NCI-H82 treated with DMSO at 0.1 percent for 48 hours (cell line): ENCODE measurements at regions not wholly inside any gene's neighbourhood (a gene's known extent, or its start where the extent isn't known, plus 50 kb on each side); places are given as distances from the start of the nearest gene placed in this dataset.

Experiments
- DNase-seq: peaks from one replicate; lab custom pipeline; 2025; ENCODE audit not compliant: unreplicated experiment; lab: John Stamatoyannopoulos, UW

DNA sequence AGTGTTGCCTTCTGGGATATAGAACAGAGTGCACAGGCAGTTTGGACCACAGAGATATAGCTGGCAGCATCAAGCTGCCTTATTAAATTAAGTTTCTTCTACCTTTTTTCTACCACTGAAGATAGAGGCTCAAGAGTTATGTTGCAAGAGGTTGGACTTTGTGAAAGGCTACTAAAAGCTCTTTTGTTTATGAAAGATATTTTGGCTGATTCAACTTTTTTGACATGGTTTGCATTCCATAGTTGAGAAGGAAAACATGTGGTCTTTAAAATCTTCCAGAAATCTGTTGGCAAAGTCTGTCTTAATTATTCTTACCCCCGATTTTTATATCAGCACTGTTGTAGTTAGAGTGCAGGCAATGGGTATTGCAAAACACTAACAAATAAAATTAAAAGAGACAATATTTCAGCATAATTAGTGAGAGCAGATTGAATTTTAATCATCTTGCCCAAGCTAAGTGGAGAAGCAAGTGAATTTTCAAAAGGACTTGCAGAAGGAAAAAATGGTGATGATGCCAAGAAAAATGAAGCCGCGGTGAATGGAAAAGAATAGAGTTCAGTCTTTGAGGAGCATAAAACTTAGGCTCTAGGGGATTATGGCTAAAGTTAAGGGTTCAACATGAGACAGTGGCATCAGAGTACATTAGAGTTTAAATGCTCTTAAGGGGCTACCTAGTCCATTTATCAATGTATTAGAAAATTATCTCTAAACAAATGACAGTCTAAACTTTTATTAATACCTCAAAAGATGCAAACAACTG is 450.9 kb upstream of the CNTNAP2 start:
- DNase-seq: no peak

DNA sequence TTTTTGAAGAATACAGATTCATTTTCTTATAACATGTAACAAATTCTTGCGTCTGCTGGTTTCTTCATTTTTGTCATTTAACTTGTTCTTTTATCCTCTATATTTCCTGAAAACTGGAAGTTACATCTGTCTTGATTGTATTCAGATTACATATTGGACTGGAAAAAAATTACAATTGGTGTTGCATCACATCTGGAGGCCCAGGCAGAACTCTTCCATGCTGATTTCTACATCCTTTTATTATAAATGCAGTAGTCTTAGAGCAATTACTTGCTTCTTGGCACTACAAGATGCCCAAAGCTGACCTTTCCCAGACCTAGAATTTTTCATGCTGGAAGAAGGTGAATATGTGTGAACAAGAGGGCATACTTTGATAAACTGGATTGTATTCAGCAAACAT is 460.9 kb upstream of the CNTNAP2 start:
- DNase-seq: no peak

DNA sequence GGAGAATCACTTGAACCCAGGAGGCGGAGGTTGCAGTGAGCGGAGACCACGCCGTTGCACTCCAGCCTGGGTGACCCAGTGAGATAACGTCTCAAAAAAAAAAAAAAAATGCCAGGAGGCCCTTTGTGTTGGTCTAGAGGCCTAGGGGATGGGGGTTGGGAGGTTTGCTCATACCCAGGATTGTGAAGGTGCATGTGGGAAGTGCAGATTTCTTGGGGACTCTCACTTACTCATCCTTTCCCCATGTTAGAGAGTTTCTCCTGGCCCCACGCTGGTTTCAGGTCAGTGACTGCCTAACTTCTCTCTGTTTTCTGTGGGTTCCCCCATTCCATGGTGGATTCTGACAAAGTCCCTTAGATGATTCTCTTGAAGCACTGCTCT is 471.5 kb upstream of the CNTNAP2 start:
- DNase-seq: no peak

DNA sequence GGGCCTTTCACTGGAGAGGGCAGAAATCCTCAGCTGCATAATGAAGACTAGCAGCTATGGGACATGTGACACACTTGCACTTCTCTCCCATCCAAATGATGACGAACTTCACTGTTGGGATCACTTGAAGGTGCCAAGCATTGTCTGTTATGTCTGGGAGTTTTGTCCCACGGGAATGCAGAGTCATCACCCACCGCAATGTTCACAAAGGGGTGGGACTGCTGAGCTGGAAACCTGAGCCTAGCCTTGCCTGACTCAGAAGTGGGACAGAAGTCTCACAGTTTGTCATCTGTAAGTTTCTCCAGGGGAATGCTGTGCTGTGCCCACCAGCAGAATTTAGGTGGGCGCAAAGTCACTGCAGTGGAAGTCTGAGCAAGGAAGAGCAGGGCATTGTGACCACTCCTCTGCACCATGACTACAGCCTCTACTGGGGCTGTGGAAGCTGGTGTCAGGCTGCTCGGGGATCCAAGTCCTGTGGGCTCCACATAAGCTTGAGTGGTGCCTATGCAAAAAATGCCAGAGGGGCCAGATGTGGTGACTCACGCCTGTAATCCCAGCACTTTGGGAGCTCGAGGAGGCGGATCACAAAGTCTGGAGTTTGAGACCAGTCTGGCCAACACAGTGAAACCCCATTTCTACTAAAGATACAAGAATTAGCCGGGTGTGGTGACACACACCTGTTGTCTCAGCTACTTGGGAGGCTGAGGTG is 472.0 kb upstream of the CNTNAP2 start:
- no peak for DNase-seq

DNA sequence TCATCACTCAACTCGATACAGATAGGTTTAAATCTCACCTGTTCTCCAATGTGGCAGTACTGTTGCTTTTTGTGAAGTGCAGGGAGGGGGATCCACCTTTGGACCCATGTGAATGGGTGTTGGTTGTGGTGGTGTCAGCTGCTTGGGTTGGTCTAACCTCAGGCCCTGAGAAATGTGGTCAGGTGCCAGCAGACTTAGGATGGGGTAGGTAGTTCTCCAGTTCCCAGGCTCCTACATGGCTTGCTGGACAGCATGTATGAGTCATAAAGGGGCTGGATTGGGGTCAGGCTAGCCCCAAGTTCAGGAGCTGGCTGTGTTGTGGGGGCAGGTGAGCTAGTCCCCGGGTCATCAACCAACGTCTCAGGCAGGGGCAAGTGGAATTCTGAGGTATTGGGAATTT is 472.6 kb upstream of the CNTNAP2 start:
- DNase-seq: no peak

DNA sequence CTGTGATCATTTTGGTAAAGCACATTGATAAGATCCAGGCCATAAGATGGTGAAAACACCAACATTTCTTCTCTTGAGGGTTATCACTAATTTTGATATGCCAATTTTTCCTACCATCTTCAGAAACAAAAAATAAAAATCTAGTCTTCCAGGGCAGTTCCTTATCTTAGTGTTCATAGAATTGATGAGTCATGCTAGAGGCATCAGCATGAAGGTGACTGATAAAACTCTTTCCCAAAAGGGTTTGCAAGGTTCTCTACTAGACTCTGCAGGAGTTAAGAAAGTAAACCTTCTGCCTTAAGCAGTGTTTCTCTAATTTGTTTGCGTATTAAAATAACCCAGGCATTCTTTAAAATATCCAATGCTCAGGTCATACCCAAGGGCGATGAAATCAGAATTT is 483.1 kb upstream of the CNTNAP2 start:
- DNase-seq: no peak

DNA sequence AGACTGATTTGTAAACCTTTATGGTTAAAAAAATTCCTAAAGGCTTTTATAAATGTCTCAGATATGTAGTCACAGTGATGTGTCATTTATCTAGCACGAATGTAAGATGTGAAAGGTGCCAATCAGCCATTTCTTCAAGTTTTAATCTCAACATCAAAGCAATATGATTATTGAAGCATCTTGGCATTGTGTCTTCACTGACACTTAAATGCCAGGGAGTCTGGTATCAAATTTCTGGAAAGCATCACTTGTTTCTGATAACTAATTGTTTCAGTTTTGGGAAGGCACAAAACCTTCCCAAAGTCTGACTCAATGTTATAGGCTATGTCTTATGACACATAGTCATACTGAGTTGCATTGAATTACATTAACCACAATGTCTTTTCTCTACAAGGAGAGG is 492.0 kb upstream of the CNTNAP2 start:
- no peak for DNase-seq

DNA sequence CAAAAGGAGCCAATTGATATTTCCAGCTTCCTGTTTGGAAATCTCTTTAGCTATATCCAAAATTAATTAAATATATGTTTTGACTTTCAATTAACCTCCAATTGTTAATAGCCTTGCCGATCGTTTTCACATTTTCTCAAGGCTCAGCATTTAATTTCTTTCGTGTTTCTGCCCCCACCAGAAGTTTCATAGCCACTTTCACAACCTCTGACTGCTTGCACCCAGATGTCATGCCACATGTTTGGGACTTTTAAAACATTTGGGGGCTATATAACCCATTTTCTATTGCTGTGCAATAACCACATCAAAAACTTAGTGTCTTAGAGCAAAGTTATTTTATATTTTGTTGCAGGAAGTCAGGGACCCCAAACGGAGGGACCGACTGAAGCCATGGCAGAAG is 510.6 kb upstream of the CNTNAP2 start:
- no peak for DNase-seq

DNA sequence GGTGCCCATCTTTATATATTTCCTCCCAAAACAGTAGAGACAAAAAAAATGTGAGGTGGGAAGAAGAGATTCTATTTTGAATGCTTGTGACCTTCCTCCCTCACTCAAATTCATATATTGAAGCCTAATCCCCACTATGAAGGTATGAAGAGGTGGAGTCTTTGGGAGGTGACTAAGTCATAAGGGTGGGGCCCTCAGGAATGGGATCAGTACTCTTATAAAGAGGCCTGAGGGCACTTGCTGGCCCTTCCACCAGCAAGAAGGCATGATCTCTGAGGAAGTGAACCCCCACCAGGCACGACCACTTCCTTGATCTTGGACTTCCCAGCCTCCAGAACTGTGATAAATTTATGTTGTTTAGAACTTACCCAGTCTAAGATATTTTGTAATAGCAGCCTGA is 517.2 kb upstream of the CNTNAP2 start:
- DNase-seq: no peak

DNA sequence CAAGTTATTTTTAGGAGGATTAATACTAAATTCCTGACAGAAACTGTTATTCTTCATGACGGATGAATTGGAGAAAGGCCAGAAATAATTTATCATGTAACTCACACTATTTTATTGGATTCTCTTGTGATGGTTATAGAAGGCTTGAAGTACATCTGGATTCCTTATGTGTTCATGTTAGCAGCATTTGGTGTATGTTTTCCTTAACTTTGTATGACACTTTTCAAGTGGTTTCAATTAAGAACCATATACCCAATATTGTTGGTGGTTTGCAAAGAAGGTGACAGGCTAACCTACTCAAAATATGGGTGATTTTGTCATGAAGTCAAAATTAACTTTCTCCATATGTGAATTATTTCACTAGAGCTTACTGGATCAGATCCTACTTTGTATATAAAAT is 532.2 kb upstream of the CNTNAP2 start:
- DNase-seq: no peak

DNA sequence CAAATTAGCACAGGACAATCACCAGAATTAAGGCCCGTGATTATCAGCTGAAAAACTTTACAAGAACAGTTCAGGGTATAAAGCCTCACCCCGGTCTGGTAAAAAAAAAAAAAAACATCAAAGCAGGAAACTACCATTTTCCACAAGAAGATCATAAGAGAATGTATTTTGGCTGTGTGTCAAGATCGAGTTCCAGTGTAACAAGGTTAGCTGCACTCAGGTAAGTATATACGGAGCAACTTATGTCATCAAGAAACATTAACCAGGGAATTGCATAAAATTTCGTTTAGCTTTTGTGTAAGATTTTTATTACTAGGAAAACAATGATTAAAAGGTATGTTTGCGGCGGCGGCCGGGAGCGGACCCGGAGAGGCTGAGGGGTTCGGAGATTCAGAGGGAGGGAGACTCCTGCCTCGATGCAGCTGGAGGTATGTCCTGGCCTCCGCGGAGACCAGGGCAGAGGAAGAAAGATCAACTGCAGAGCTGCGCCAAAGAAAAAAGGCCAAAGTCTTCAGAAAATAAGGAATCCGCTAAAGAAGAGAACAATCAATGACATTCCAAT is 533.8 kb upstream of the CNTNAP2 start:
- DNase-seq: no peak

DNA sequence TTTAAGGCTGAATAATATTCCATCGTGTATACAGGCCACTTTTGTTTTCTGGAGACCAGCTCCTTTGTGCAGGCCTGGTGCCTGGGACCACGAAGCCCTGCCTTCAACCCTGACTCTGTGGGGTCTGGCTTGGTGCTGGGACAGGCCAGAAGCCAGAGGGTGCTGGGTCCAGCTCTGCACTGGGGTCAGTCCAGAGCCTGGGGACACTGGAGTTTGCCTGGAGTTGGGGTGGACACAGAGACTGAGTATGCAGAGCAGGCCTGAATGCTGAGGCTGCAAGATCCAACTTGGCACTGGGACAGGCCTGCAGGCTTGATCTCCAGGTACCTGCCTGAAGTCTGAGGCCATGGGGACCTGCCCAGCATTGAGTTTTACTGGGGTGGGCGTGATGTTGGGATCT is 558.8 kb upstream of the CNTNAP2 start:
- DNase-seq: no peak

DNA sequence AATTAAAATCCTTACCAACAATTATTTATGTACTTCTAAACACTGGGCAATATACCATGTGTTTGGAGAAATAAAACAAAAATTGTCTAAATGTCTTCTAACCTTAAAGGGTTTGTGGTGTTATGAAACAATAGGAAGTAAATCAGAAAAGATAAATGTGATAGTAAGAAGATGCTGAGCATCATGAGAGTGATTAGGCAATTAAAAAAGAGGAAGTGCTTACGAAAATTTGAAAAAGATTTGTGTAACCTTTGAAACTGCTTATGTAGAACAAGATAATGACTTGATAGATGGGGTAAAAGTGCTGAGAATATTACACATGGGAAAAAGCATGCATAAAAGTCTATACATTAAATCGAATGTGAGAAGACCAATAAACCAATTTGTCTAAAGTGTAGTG is 573.4 kb upstream of the CNTNAP2 start:
- DNase-seq: no peak

DNA sequence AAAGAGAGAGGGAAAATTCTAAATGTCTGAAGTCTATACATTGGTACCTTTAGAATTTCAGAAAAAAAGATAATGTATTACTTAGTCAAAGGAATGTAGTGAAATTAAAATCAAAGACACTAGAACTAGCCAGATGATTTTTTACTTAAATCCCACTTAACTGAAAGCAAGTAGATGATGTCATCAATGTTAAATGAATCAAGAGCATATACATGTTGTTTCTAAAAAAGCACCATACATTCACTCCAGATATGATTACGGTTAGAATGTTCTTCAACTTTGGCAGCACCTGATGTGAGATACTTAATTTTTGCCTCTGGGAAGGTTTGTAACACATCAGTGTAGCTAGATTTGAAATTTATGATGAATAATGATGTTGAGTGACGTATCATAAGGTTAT is 576.7 kb upstream of the CNTNAP2 start:
- DNase-seq: no peak

DNA sequence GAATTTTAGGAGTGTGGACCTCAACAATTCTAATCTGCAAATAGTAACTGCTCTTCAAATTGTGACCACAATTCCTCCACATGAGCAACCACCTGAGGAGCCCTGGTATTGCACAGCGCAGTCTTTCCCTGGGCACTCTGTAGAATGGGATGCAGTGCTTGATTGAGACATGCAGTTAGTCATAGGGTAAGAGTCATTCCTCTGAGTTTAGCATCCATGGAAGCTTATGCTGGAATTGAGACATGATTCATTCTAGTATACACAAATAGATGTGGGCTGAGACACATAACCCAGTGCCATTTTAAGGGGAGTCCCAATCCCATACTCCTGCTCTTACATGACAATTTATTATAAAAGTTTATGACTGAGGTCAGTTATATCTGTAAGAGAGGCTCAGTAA is 582.3 kb upstream of the CNTNAP2 start:
- no peak for DNase-seq

DNA sequence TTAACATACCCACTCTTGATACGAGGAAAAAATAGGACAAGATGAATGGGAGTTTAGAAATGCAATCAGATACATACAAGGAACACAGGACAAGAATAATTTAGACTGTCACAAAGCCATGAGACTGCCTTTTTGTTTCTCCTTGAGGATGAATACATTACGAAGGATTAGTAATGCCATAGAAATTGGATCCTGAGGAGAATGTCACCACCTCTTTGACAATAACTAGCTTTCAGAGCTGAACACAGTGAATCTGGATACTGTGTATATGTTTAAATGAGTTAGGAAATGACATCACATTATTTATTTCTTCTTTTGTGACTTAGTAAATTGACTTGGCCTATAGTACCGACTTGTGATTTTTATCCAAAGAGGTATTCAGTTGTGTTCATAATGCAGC is 596.3 kb upstream of the CNTNAP2 start:
- DNase-seq: no peak

DNA sequence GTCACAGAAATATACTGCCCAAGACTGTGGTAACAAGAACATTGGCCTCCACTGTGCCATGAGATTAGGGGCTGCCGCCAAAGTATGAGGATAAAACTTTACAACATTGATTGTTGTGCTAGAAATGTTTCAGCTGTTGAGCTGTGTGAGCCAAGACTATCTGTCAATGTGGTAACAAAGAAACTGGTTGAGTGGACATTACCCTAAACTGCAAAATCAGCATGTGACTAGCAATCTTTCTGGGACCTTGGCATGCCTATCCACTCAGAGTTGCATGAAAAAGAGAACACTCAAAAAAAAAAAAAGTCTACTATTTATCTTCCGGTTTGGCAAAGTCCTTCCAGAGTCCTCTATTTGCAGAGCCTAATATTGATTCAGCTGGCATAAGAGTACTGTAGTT is 605.6 kb upstream of the CNTNAP2 start:
- DNase-seq: no peak

DNA sequence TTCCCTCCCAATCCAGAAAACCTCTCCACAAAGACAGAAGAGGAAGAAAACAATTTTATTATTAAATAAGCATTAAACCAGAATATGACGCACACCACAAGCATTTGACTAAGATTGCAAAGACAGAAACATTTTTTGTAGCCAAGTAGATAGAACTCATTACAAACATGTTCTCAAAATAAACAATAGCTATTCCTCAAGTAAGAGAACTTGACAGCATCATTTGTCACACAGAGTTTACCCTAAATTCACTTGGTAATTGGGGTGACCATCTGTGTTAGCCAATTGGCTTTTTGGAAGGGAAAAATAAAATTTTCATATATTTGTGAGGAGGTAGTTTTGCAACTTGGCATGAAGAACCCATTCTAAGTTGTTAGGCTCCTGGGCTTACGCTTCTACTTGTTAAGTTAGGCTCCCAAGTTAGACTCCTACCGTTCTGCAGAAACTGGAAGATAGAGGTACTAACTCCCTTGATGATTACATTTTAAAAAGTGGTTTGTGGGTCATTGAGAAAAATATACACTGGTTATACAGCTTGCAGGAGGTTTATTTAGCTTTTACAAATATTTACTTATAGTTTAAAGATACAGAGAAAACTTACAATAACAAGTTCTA is 618.6 kb upstream of the CNTNAP2 start:
- no peak for DNase-seq

DNA sequence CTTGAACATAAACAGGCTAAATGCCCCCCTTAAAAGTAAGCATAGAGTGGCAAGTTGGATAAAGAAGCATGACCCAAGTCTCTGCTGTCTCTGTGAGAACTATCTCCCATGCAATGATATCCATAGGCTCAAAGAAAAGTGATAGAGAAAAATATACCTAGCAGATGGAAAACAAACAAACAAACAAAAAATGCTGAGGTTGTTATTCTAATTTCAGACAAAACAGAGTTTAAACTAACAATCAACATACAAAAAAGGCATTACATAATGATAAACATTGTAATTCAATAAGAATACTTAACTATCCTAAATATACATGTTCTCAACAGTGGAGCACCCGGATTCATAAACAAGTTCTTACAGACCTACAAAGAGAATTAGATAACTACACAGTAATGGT is 626.2 kb upstream of the CNTNAP2 start:
- DNase-seq: no peak

DNA sequence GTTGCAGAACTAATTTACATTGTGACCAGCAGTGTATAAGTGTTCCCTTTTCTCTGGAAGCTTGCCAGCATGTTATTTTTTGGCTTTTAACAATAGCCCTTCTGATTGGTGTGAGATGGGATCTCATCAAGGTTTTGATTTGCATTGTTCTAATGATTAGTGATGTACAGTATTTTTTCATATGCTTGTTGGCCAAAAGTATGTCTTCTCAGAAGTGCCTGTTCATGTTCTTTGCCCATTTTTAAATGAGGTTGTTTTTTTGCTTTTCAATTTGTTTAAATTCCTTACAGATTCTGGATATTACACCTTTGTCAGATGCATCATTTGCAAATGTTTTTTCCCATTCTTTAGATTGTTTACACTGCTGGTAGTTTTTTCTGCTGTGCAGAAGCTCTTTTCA is 627.0 kb upstream of the CNTNAP2 start:
- no peak for DNase-seq

DNA sequence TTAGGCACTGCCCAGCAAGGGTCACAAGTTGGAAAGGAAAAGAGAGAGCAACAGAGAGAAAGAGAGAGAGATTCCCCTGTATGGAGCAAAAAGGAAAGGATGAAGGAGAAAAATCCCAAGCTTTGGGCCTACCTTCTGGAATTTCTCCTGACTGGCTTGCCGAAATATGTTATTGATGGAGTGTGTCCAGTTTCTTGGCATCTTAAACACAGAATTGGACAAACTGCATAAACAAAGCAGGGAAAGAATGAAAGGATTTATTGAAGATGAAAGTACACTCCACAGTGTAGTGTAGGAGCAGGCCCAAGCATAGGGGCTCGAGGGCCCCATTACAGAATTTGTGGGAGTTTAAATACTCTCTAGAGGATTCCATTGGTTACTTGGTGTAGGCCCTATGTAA is 627.8 kb upstream of the CNTNAP2 start:
- DNase-seq: no peak

DNA sequence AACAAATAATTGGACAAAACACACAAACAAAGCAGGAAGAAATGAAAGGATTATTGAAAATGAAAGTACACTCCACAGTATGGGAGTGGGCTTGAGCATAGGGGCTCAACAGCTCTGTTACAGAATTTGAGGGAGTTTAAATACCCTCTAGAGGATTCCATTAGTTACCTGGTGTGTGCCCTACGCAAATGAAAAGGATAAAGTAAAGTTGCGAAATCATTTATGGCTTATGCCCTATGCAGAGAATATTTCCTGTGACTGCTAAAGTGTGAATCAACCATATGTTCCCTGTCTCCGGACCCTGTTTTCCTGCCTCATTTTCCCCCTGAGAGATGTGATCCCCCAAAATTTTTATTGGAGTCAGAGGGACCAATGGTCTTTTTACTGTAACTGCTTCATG is 634.6 kb upstream of the CNTNAP2 start:
- DNase-seq: no peak
